HG02763 (cell line): ENCODE measurements at regions not wholly inside any gene's neighbourhood (a gene's known extent, or its start where the extent isn't known, plus 50 kb on each side); places are given as distances from the start of the nearest gene placed in this dataset.
"Not testable (repeated sequence)": the region's sequence is repeated elsewhere in the genome, so short reads cannot be mapped to it uniquely, and the experiment has no call there.

Experiments
- ATAC-seq: cut with Tn5 transposase; IDR thresholded peaks from one replicate; pipeline ENCODE4 v1.9.1; 2021; ENCODE audit warnings: mild to moderate bottlenecking, moderate library complexity; ENCODE audit not compliant: unreplicated experiment

- ATAC-seq = no peak
Measured at GRCh38 chr3:81198216-81198615, 563.2 kb downstream of the GBE1 start.

- no peak for ATAC-seq
Measured at GRCh38 chr3:81197386-81197785, 564.1 kb downstream of the GBE1 start.

GRCh38 chr3:81195478-81195877, 566.0 kb downstream of the GBE1 start:
- ATAC-seq = no peak

GRCh38 chr3:81186412-81186811, 575.0 kb downstream of the GBE1 start:
- no peak for ATAC-seq

- ATAC-seq = not testable (repeated sequence)
Measured at GRCh38 chr3:81182086-81182875, 579.2 kb downstream of the GBE1 start.

- ATAC-seq = no peak
Measured at GRCh38 chr3:81173514-81173913, 587.9 kb downstream of the GBE1 start.

- no peak for ATAC-seq
Measured at GRCh38 chr3:81170298-81170697, 591.1 kb downstream of the GBE1 start.

- ATAC-seq = no peak
Measured at GRCh38 chr3:81164806-81165205, 596.6 kb downstream of the GBE1 start.

- ATAC-seq = no peak
Measured at GRCh38 chr3:81161851-81162250, 599.6 kb downstream of the GBE1 start.

GRCh38 chr3:81161100-81161499, 600.3 kb downstream of the GBE1 start:
- no peak for ATAC-seq

- ATAC-seq = no peak
Measured at GRCh38 chr3:81154611-81155143, 606.8 kb downstream of the GBE1 start.

- no peak for ATAC-seq
Measured at GRCh38 chr3:81152156-81152555, 609.3 kb downstream of the GBE1 start.

GRCh38 chr3:81132995-81133394, 628.5 kb downstream of the GBE1 start:
- no peak for ATAC-seq

GRCh38 chr3:81105789-81106488, 655.5 kb downstream of the GBE1 start:
- ATAC-seq = no peak

- ATAC-seq = no peak
Measured at GRCh38 chr3:81105206-81105605, 656.2 kb downstream of the GBE1 start.

- ATAC-seq = no peak
Measured at GRCh38 chr3:81097889-81098288, 663.6 kb downstream of the GBE1 start.

GRCh38 chr3:81095956-81096355, 665.5 kb downstream of the GBE1 start:
- no peak for ATAC-seq

- ATAC-seq = no peak
Measured at GRCh38 chr3:81094986-81095385, 666.5 kb downstream of the GBE1 start.

- ATAC-seq = no peak
Measured at GRCh38 chr3:81087607-81088006, 673.8 kb downstream of the GBE1 start.

GRCh38 chr3:81086348-81086747, 675.1 kb downstream of the GBE1 start:
- ATAC-seq = no peak

GRCh38 chr3:81080608-81081007, 680.8 kb downstream of the GBE1 start:
- ATAC-seq = no peak

- no peak for ATAC-seq
Measured at GRCh38 chr3:81072591-81072990, 688.9 kb downstream of the GBE1 start.
